ENCODE measurements at regions not wholly inside any gene's neighbourhood (a gene's known extent, or its start where the extent isn't known, plus 50 kb on each side); places are given as distances from the start of the nearest gene placed in this dataset.

DNA sequence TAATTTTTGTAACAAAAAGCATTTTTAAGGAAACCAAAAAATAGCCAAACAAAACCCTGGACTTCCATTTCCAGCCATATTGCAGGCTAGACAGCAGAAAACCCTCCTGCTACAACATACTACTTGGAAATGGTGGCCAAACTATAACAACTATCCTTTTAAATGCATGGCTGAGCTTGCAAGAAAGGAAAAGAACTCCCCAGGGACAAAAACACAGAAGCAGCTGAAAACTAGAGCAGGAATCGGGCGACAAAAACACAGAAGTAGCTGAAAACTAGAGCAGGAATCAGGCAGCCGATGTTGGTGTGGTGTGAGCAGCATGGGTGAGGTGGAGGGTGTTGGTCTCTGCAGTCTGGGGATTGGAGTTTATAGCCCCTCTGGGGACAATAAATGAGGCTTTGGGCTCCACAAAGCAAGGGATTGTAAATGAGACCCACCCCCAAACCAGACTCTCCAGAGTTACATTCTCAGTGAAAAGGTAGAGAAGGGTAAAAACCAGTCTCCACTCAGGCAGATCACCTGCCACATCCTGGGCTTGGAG is 95.2 kb downstream of the C9orf50 start:
- intact Hi-C loops (cut with micrococcal nuclease) (no loop called here), dilution Hi-C loops (cut with MboI; ENCODE audit: extremely low pct_ligation_motif_present, low sequenced_read_pairs) (no loop called here)
- TF ChIP-seq GATA2 (IDR thresholded peaks at IDR 0.05; ENCODE audit: insufficient read depth, insufficient read length, low read depth, low read length) (no peak), POLR2AphosphoS5 (IDR thresholded peaks at IDR 0.05; ENCODE audit: insufficient read depth, low read depth, low read length) (no peak), FOS (IDR thresholded peaks at IDR 0.05; ENCODE audit: borderline replicate concordance, insufficient read depth, low read length) (no peak), EZH2 (IDR thresholded peaks at IDR 0.05; ENCODE audit: borderline replicate concordance, low read depth, low read length, severe bottlenecking) (no peak), POLR2A (IDR thresholded peaks at IDR 0.05; ENCODE audit: low read depth, low read length) (no peak), MYC (IDR thresholded peaks at IDR 0.05; ENCODE audit: low read depth, low read length) (no peak), JUN (IDR thresholded peaks at IDR 0.05; ENCODE audit: borderline replicate concordance, insufficient read depth, insufficient read length, low read depth) (no peak)
- TF ChIP-seq, protein P1, sequence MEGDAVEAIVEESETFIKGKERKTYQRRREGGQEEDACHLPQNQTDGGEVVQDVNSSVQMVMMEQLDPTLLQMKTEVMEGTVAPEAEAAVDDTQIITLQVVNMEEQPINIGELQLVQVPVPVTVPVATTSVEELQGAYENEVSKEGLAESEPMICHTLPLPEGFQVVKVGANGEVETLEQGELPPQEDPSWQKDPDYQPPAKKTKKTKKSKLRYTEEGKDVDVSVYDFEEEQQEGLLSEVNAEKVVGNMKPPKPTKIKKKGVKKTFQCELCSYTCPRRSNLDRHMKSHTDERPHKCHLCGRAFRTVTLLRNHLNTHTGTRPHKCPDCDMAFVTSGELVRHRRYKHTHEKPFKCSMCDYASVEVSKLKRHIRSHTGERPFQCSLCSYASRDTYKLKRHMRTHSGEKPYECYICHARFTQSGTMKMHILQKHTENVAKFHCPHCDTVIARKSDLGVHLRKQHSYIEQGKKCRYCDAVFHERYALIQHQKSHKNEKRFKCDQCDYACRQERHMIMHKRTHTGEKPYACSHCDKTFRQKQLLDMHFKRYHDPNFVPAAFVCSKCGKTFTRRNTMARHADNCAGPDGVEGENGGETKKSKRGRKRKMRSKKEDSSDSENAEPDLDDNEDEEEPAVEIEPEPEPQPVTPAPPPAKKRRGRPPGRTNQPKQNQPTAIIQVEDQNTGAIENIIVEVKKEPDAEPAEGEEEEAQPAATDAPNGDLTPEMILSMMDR (IDR thresholded peaks at IDR 0.05; ENCODE audit: extremely low read depth in 1 of 2, insufficient read depth in 1 of 2, low read depth in 1 of 2, low read length in 2 of 2): no peak
- TF ChIP-seq, protein P2, sequence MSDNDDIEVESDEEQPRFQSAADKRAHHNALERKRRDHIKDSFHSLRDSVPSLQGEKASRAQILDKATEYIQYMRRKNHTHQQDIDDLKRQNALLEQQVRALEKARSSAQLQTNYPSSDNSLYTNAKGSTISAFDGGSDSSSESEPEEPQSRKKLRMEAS (IDR thresholded peaks at IDR 0.05; ENCODE audit: insufficient read depth, insufficient read length): no peak
- POLR2A ChIA-PET: no interaction called here
- H4K20me1 ChIP-seq (replicated peaks; ENCODE audit: control insufficient read depth, extremely low read depth, insufficient read depth, low read length): no peaks in the 10 kb centered on the region
- no peaks in the 10 kb centered on the region for H3K36me3 ChIP-seq (ENCODE audit: control insufficient read depth in 2 of 2, extremely low read depth in 1 of 2, insufficient read depth in 2 of 2, low read length in 2 of 2)
- H3K9me3 ChIP-seq (replicated peaks; ENCODE audit: control insufficient read depth, insufficient read depth, low read length): no peaks in the 10 kb centered on the region
- no peak overlapping the region for H2AFZ ChIP-seq (ENCODE audit: low read depth, low read length)
- H3K79me2 ChIP-seq (ENCODE audit: control insufficient read depth, insufficient read depth, low read length): no peaks in the 10 kb centered on the region
- CTCF ChIA-PET: interaction anchor here (1.3 kb wide), 1 partner anchor 47 kb away, joined by 3 read pairs; no protein-coding TSS in a partner anchor
- no peak for FAIRE-seq
- H3K9ac ChIP-seq (replicated peaks; ENCODE audit: extremely low read depth, insufficient read depth, low read length): no peak overlapping the region
- no peaks in the 10 kb centered on the region for H3K4me1 ChIP-seq (ENCODE audit: control insufficient read depth, extremely low read depth, insufficient read depth, low read length)
- no TSS peak for BruUV-seq (replicated peaks)
- H3K27ac ChIP-seq (ENCODE audit: insufficient read depth, low read depth, low read length): no peak overlapping the region
- H3K4me2 ChIP-seq (ENCODE audit: insufficient read depth, low read length): no peak overlapping the region
- no peaks in the 10 kb centered on the region for H3K9me1 ChIP-seq (replicated peaks; ENCODE audit: control insufficient read depth, extremely low read depth, insufficient read depth, low read length)
- no peak for DNase-seq (ENCODE audit: low read depth, low spot score)
- peaks cover 0 to 5% of the 10 kb centered on the region in 2 experiments for H3K27me3 ChIP-seq (ENCODE audit: control insufficient read depth in 2 of 2, insufficient read depth in 2 of 2, low read length in 2 of 2)
- H3K4me3 ChIP-seq (replicated peaks in 1 of 3; ENCODE audit: insufficient read depth in 1 of 3, low read depth in 1 of 3, low read length in 3 of 3): no peak overlapping the region

All from endothelial cell of umbilical vein (primary cell).